KMS-11 (cell line): ENCODE measurements at regions not wholly inside any gene's neighbourhood (a gene's known extent, or its start where the extent isn't known, plus 50 kb on each side); places are given as distances from the start of the nearest gene placed in this dataset.

ENCODE experiments used
- H2AFZ ChIP-seq: fragments of 200-600 bp; sonication (generic); 2 replicates; pipeline ENCODE4 v1.6.1; 2016; ENCODE audit warnings: antibody characterized with exemption, mixed run types, low read depth
- H3K27ac ChIP-seq: fragments of 200-600 bp; sonication (generic); 2 replicates; pipeline ENCODE4 v1.6.1; 2016; ENCODE audit warnings: mild to moderate bottlenecking, mixed run types
- H3K27me3 ChIP-seq: fragments of 200-600 bp; sonication (generic); 2 replicates; pipeline ENCODE4 v1.6.1; 2017; ENCODE audit warnings: mild to moderate bottlenecking, low read depth, mixed run types, moderate library complexity; ENCODE audit not compliant: insufficient read depth
- H3K36me3 ChIP-seq: fragments of 200-600 bp; sonication (generic); 2 replicates; pipeline ENCODE4 v1.6.1; 2017; ENCODE audit warnings: mild to moderate bottlenecking, mixed run types; ENCODE audit not compliant: insufficient read depth
- H3K4me1 ChIP-seq: fragments of 200-600 bp; sonication (generic); 2 replicates; pipeline ENCODE4 v1.6.1; 2016; ENCODE audit warnings: mild to moderate bottlenecking, low read depth, mixed run types; ENCODE audit not compliant: poor library complexity, severe bottlenecking
- H3K4me2 ChIP-seq: fragments of 200-600 bp; sonication (generic); 2 replicates; pipeline ENCODE4 v1.7.0; 2016; ENCODE audit warnings: mild to moderate bottlenecking, mixed run types
- H3K4me3 ChIP-seq: fragments of 200-600 bp; sonication (generic); IDR thresholded peaks from 2 replicates; pipeline ENCODE4 v1.6.1; 2017; ENCODE audit warnings: low read depth, low read length, mixed read lengths; ENCODE audit not compliant: insufficient read depth
- H3K79me2 ChIP-seq: fragments of 200-600 bp; sonication (generic); 2 replicates; pipeline ENCODE4 v1.6.1; 2016; ENCODE audit warnings: low read depth, mixed run types; ENCODE audit not compliant: insufficient read depth
- H3K9ac ChIP-seq: fragments of 200-600 bp; sonication (generic); 2 replicates; pipeline ENCODE4 v1.6.1; 2016; ENCODE audit warnings: mild to moderate bottlenecking, mixed run types
- H4K20me1 ChIP-seq: fragments of 200-600 bp; sonication (generic); 2 replicates; pipeline ENCODE4 v1.6.1; 2016; ENCODE audit warnings: mild to moderate bottlenecking, mixed run types; ENCODE audit not compliant: insufficient read depth
- TF ChIP-seq, protein P1 (sequence below): fragments of 200-600 bp; sonication (generic); conservative IDR thresholded peaks from 2 replicates; pipeline ENCODE4 v1.6.1; 2017; ENCODE audit warnings: low read depth, mild to moderate bottlenecking, antibody characterized with exemption, low read length, moderate library complexity, mixed read lengths

GRCh38 chr6:156387472-156387871 lies 389.7 kb upstream of the ARID1B start:
- H3K9ac ChIP-seq = no peak overlapping the region
- TF ChIP-seq, protein P1, sequence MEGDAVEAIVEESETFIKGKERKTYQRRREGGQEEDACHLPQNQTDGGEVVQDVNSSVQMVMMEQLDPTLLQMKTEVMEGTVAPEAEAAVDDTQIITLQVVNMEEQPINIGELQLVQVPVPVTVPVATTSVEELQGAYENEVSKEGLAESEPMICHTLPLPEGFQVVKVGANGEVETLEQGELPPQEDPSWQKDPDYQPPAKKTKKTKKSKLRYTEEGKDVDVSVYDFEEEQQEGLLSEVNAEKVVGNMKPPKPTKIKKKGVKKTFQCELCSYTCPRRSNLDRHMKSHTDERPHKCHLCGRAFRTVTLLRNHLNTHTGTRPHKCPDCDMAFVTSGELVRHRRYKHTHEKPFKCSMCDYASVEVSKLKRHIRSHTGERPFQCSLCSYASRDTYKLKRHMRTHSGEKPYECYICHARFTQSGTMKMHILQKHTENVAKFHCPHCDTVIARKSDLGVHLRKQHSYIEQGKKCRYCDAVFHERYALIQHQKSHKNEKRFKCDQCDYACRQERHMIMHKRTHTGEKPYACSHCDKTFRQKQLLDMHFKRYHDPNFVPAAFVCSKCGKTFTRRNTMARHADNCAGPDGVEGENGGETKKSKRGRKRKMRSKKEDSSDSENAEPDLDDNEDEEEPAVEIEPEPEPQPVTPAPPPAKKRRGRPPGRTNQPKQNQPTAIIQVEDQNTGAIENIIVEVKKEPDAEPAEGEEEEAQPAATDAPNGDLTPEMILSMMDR = no peak
- H3K27me3 ChIP-seq = no peaks in the 10 kb centered on the region
- no peak overlapping the region for H2AFZ ChIP-seq
- H3K4me3 ChIP-seq = no peak overlapping the region
- no peaks in the 10 kb centered on the region for H3K79me2 ChIP-seq
- H3K4me2 ChIP-seq = no peak overlapping the region
- no peak overlapping the region for H3K27ac ChIP-seq
- no peaks in the 10 kb centered on the region for H3K36me3 ChIP-seq
- no peaks in the 10 kb centered on the region for H4K20me1 ChIP-seq
- peaks cover 7% of the 10 kb centered on the region for H3K4me1 ChIP-seq

DNA sequence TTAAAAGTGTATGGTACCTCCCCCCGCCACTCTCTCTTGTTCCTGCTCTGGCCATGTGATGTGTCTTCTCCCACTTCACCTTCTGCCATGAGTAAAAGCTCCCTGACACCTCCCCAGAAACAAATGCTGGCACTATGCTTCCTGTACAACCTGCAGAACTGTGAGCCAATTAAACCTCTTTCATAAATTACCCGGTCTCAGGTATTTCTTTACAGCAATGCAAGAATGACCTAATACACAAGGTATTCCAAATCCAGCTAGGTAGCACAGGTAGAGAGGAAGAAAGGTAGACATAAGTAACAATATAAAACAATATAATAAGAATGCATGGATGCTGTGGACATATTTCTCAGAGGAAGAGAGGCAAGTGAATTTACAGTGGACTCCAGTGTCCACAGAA lies 394.1 kb upstream of the ARID1B start:
- H3K79me2 ChIP-seq = no peaks in the 10 kb centered on the region
- H3K9ac ChIP-seq = no peak overlapping the region
- no peaks in the 10 kb centered on the region for H3K27me3 ChIP-seq
- H3K4me3 ChIP-seq = no peak overlapping the region
- H3K4me2 ChIP-seq = no peak overlapping the region
- H4K20me1 ChIP-seq = no peaks in the 10 kb centered on the region
- no peaks in the 10 kb centered on the region for H3K36me3 ChIP-seq
- no peak overlapping the region for H3K27ac ChIP-seq
- H3K4me1 ChIP-seq = no peaks in the 10 kb centered on the region
- TF ChIP-seq, protein P1 = no peak
- no peak overlapping the region for H2AFZ ChIP-seq

DNA sequence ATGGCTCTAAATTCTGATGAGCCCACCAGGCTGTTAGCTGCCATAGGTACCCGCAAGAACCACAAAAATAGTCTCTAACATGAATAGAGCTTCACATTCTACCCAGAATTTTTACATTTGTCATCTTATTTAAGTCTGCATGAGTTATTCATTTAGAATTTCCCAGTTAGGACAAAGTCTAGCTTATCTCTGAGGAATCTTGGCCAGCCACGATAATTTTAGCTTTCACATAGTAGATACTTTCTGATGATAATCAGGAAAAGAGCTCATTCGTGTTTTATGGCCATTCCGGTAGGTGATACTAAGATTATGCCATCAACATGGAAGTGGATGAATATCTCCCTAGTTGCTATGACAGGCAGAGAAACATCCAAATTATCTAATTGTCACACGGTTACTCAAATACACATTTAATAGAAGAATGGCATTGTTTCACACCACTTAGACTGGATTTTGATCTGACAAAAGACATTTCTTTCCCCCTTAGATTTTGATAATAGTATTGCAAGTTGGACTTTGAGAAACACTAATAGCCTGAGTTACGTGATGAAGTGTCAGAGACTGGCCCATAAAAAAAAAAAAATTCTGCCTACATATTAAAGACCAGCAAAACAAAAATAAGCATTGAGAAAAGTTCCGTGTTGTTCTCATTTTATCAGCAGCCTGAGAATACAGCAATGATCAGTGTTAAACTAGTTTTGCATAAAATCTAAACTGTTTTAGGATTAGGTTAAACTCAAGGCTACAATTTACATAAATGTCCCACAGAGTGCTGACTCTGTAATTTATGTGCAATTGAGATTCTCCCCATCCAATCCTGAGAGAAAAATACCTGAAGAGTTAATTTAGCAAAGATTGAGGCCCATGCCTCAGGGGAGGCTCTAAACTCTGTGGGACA lies 397.5 kb upstream of the ARID1B start:
- Histone ChIP-seq H3K27ac (no peak overlapping the region), H3K4me1 (no peaks in the 10 kb centered on the region), H3K4me3 (no peak overlapping the region), H3K79me2 (no peaks in the 10 kb centered on the region), H3K4me2 (no peak overlapping the region), H3K9ac (no peak overlapping the region), H2AFZ (no peak overlapping the region), H3K36me3 (no peaks in the 10 kb centered on the region), H4K20me1 (no peaks in the 10 kb centered on the region), H3K27me3 (no peaks in the 10 kb centered on the region)
- TF ChIP-seq, protein P1 = no peak

DNA sequence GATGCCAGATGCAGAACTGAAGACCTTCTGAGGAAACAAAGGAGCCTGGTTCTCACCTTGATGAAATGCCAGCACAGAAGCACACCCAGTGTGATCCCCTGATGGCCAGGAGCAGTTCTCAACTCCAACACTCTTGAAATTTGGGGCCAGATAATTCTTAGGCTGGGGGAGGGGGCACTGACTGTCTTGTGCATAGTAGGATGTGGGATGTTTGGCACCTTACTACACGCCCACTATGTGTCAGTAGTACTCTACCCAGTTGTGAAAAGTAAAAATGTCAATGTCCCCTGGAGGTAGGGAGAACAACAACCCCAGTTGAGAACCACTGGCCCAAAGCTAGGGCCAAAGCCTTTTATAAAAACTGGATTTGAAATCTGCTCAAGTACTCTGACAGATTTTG lies 398.3 kb upstream of the ARID1B start:
- Histone ChIP-seq H3K4me2 (no peak overlapping the region), H3K27ac (no peak overlapping the region), H3K27me3 (no peaks in the 10 kb centered on the region), H3K9ac (no peak overlapping the region), H3K79me2 (no peaks in the 10 kb centered on the region), H3K36me3 (no peaks in the 10 kb centered on the region), H4K20me1 (no peaks in the 10 kb centered on the region), H2AFZ (no peak overlapping the region), H3K4me1 (no peaks in the 10 kb centered on the region), H3K4me3 (no peak overlapping the region)
- TF ChIP-seq, protein P1 = no peak
